HPDE6-E6E7 (cell line): ENCODE measurements at regions not wholly inside any gene's neighbourhood (a gene's known extent, or its start where the extent isn't known, plus 50 kb on each side); places are given as distances from the start of the nearest gene placed in this dataset.

Experiments used
- DNase-seq: peaks from one replicate; pipeline ENCODE4 v3.0.0; 2011; ENCODE audit warnings: missing footprints; ENCODE audit errors: extremely low spot score

DNA sequence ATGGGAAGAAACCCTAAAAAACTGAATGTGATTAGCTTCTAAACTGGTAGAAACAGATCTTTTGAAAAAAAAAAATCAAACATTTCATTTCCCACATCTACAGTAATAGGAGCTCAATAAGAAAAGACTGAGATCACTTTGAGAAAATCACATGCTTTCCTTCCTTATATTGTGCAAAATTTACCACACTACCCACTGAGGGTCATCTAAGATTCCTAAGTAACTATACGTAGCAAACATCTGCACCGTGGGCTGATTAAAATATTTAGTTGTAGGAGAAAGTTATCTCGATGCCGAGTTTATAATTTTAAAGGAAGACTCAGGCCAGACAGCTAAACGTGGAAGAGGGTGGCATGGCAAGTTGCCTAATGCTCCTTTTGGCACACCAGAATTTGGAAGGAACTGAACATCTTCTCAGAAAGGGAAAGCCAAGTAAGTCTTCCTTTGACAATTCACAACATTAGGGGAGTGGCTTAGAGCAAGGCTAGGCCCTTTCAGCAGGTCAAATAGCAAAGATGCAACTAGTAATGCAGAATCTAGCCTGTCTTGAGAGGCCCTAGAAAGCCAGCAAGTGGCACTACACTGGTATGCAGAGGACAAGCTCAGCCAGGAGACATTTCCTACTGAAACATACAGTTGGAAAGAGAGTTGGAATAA, 128.0 kb downstream of the TMA16 start:
- DNase-seq, result no peak

DNA sequence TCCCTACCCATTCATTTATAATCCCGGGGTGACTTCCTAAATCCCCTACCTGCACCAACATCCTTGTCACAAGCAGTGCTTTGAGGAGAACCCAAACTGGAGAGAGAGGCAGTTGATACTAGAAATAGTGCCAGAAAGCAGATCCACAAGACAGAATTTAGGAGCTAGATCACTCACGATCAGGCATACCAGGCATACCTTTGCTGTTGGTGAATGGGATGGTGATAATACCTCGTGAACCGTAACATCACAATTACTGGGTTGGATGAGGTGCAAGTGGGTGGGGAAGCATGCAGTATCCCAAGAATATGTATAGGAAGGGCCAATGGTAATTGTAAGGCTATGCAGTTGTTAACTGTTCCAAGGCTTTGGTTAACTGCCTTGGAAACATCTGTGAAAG, 129.3 kb downstream of the TMA16 start:
- DNase-seq, result no peak

DNA sequence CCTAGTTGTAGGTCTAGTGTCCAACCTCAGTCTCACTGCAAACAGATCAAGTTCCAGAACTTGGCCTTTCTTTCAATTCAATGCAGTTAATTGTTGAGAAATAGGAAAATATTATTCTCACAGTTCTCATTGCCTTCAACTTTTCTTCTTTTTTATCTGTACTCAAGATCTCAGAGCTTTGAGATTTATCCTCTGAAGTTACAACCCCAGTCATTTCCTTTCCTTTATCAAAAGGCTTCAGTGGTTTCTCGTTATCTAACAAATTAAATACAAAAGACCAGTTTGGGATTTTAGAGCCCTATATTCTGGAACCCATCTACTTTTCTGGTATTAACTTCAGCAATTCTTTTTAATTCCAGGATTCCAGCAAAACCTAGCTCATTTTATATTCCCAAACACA, 130.2 kb downstream of the TMA16 start:
- no peak for DNase-seq

DNA sequence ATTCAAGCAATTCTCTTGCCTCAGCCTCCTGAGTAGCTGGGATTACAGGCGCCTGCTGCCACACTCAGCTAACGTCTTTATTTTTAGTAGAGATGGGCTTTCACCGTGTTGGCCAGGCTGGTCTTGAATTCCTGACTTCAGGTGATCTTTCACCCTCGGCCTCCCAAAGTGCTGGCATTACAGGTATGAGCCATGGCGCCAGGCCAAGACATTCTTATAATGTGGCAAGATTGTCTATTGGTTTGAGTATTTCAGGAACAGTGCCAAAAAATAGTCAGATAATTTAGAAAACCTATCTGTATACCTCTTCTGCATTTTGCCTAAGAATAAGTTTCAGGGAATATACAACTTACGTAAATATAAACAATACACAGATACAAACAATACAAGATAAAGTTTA, 136.8 kb downstream of the TMA16 start:
- DNase-seq, result no peak

DNA sequence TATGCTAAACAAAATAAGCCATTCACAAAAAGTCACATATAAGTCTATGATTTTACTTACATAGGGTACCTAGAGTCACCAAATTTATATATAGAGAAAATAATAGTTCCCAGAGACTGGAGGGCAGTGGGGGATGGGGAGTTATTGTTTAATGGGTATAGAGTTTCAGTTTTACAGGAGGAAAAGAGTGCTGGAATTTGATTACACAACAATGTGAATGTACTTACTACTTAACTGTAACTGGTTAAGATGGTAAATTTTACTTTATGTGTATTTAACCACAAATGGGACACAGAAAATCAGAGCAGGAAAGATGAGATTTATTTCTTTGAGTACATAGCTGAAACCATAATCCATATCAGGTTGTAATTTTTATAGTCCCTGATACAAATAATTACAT, 144.4 kb downstream of the TMA16 start:
- DNase-seq, result no peak

DNA sequence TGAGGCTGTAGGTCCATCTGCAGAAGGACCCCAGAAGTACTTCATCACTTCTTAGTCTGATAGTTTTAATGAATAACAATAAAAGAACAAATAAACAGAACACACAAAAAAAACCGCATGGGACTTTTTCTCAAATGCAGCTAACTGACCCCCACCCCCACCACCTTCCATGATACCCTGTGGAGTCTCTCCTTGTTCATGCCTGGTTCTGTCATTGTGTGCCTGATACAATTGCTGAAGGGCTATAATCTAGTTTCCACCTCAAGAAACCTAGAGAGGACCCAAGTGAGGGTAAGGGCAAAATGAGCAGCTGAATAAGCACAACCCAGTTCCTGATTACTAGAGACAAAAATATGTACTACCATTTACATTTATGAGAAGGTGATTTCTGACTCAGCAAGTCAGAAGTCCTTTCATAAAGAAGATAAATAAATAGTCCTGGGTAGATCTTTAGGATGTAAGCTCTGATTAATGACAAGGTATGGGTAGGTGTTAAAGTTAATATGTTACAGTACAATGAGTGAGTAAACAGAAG, 155.1 kb downstream of the TMA16 start:
- DNase-seq, result peak; percentile 1

DNA sequence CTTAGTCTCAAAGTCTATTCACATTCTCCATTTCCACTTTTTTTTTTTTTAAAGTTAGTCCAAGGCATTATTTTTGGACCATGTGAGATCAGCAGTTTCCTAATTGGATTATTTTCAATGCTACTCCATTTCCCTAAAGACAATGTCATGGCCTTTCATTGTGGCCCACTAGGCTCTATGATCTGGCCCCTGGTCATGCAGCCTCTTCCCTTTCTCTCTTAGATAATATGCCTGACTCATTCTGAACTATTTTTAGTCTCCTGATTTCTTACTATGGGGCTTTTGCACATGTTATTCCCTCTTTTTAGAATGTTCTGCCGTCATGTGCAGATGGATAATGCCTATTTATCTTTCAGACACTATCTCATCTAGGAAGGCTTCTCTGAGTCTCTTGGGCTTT, 157.3 kb downstream of the TMA16 start:
- no peak for DNase-seq

DNA sequence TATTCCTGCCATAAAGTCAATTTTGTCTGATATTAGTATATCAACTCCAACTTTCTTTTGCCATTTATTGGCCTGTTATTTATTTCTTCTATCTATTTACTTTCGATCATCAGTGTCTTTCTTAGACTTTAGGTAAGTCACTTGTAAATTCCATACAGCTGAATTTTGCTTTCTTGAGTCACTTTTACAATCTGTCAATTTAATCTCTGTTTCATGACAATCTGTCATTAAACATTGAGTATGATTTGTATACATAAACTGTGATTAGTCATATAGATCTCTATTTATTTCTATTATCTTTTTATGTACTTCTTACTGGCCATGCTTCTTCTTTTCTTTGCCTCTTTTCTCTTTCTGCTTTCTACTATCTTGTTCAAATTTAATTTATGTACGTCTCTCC, 160.1 kb downstream of the TMA16 start:
- no peak for DNase-seq

DNA sequence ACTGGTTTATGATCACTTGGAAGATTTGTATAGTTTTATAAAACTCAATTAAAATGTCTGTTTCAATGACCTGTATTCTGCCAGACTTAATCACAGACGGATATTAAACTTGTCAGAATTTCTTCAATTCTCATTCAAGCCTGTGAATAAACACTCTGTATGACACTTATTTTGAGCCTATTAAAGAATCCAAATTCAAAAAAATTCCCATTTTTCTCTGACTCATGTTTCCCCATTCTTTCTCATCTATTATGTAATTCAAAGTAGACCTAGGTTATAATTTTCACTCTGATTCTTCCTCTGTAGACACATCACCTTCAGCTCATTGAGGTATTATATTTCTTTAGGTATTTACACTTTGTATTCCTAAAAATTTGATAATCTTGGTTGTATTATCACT, 166.1 kb downstream of the TMA16 start:
- DNase-seq, result no peak

DNA sequence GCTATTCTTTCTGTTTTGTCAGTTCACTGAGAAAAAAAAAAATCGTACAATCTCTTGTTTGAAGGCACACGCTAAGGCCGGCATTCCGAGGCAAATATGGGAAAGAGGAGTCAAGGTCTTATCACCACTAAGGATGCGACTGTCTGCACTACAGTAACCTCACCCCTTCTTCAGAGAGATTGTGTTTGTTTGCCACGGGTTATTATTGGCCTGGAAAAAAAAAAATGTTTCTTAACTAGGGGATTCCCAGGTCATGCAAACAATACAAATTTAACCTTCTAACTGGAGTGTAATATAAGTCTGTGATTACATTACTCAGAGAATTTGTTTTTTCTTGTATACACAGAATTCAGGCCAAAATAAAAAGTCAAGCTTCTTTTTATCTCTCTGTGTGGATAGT, 168.3 kb downstream of the TMA16 start:
- DNase-seq, result no peak

DNA sequence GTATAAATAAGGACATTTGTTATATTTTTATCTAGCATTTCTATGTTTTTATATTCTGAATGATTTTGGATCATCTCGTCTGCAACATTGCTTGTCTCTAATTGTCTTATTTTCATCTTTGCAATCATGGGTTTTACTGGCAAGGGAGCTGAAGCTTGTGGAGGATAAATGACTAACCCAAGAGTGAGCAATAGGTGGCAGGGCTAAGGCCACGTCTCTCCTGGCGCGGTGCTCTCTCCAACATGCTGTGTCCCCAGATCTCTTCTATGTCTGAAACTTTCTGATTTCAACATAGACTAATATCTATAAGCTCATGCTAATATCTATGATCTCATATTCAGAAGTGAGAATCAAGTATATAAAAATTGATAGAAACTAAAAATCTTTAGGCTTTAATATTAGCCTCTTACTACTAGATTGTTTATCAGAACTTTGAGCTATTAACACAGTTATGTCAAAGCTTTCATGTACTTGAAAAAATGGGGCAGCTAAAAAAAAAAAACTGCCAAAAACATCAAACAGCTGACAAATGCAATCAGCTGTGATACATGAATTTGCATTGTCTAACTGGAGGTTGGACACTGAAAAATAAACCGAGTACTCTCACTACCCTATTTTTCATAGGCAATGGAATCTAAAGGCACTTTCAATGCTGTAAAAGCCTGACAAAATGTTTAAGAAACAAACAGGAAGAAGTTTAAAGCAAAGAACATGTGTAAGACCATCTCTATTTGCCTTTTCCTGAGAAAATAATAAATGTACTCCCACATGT, 169.2 kb downstream of the TMA16 start:
- no peak for DNase-seq

DNA sequence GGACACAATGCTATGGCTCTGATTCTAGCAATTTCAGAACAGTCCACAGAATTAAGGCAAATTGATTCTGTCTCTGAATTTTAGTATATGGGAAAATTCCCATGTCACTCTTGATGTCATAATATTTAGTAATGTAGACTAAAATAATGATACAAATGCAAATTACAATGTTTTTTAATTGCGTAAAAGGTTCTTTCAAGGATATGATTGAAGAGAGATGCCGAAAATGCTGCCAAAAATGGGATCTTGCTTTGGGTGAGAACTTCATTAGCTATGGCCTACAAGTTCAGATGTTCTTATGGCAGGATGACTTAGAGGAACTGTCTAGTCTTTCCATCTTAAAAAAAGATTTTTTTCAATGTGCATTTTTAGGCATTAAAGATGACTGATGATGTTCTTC, 170.6 kb downstream of the TMA16 start:
- DNase-seq, result no peak

DNA sequence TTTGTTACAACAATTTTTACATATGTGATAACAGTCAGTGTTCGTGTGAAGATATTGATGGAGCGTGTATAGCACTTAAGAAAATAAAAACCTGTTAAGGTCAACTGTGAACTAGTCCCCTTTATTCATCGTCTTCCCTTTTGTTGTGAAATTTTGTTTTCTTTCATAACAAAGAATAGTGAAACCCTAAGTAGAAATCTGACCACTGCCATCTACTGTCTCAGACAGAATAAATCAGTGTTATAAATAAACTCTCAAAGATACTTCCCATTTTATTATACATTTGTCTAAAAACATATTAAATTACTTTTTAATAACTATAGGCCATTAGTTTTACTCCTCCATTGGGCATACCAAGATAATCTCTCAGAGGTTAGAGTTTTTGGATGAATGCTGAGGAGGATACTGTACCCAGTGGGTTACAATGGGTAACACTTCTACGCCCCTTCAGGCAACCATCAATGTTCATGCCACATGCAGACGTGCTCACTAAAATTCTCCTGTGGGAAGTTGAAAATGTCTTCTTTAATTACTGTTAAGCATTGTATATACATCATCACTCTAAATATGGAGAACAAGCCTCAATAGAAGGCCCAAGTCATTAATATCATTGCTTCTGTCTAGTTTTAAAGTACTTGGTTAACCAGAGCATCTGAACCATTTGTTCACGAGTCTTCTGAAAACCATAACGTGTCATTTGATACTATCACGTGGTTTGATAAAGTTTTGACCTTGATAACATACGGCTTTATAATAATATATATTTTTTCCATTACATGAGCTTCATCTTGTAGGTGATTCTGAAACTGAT, 171.2 kb downstream of the TMA16 start:
- no peak for DNase-seq

DNA sequence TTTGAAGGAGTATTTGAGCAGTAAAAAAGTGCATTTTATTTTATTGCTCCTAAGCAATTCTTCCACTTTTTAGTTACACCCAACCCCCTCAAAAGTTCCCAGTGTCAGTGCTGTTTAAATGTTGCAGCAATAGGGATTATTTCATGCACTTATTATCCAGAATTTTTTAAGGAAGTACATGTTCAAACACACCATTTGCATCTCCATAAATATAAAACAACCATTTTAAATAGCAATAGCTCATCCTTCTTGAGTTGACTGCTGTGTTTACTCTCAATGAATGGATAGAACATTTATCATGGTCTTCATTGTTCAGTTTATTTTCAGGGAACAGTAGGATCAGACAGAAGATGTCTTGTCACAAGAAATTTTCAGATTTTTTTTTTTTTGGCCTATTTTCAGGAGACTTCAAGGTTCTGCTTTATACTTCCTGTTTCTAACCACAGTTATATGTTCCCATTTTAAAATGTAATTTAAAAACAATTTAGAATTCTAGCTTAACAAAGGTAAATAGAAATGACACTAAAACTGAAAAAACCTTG, 171.9 kb downstream of the TMA16 start:
- DNase-seq, result no peak

DNA sequence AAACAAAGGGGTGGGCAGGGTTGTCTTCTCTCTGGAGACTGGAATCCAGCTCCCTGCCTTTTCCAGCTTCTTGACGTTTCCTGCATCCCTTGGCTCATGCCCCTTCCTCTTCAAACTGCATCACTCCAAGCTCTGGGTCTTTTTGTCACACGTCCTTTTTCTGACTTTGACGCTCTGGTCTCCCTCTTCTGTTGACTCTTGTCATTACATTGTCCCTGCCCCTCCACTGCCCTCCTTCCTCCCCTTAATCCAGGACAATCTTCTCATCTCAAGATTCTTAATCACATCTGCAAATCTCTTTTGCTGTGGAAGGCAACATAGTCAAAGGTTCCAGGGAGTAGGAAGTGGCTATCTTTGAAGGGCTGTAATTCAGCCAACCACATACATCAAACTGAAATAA, 178.3 kb downstream of the TMA16 start:
- no peak for DNase-seq

DNA sequence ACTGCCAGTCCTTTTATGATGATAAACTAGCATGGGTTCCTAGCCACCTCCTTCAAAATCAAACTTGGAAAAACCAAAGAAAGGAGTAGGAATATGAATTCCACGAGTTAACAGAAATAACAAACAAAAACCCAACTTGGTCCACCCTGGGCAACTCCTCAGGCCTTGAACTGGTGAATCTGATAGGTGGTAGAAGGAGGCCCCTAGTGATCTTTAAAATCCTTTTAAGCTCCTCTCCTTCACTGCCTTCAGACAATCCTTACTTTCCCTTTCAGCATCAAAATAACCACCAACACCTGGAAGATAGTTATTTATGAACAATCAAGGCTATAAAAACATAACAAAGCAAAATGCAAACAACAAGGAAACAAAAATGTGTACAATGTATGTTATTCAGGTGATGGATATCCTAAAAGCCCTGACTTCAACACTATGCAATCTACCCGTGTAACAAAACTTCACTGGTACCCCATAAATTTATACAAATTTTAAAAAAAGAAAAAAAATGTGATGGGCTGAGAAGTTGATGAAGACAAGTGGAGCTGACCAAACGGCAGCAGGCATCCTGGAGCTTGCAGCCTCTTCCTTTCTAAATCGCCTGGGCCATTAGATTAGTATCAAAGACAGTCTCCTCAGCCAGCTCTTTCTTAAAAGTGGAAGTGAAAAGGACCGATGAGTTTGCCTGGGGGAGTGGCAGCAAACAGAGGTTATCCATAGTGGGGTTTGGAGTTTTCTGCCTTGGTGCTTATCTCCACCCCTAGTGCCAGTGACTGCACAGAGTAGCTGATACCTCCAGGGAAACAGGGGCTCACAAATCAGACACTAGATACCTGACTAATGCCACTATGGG, 179.6 kb downstream of the TMA16 start:
- no peak for DNase-seq

DNA sequence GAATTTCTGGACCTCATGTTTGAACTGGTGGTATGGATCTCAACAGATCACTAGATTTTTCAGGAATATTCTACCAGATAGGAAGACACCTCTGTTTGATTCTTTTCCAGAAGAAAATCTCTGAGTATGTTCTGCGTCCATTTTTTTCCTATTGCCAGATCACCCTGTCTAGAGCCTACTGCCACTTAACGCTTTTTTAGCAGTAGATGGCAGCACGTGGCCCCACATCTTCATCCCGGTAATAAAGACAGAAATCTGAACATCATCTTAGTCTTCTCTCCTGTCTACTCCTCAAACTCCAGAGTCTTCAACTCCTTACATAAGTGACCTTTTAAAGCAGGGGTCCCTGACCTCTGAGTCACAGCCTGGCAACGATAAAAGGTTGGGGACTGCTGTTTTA, 184.7 kb downstream of the TMA16 start:
- peak; percentile 49 for DNase-seq

DNA sequence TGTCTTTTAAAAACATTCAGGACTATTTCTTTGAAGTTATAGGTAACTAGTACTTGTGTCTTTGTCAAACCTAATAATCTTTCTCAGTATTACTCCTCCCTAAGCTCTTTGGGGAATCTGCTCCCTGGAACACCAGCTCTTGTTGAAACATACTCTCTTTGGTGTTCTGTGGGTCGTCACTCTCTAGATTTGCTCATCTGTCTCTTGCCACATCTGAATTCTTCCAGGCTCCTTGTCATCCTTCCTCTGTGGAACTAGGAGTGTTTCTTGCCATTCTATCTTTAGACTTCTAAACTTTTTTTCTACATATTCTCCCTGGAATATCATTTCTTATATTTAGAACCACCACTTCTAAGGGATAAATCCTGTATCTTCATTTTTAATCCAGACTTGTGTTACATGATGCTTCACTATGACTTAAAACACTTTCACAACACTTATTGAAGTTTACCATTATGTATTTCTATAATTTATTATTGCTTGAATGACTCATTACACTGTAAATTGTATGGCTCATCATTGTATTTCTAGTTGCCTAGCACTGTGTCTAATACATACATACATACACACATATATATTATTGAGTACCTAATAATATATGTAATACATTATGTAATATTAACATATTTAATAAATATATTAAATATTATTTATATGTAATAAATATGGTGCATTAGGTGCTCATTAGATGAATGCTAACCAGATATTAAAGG, 186.1 kb downstream of the TMA16 start:
- DNase-seq, result no peak

DNA sequence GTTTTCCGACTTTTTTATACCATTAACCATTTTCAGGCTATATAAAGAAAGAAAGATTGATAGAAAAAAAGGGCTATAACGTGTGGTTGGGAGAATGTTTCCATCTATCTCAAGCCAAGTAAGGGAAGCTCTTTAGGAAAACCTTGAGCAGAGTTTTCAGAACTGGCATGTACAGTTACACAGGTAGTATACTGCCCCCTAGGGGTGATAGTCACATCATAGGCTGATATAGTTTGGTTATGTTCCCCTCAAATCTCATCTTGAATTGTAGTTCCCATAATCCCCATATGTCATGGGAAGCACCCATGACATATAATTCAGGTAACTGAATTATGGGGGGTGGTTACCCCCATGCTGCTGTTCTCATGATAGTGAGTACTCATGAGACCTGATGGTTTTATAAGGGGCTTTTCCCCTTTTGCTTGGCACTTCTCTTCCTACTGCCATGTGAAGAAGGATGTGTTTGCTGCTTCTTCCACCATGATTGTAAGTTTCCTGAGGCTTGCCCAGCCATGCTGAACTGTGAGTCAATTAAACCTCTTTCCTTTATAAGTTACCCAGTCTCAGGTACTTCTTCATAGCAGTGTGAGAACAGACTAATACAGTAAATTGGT, 186.8 kb downstream of the TMA16 start:
- no peak for DNase-seq

DNA sequence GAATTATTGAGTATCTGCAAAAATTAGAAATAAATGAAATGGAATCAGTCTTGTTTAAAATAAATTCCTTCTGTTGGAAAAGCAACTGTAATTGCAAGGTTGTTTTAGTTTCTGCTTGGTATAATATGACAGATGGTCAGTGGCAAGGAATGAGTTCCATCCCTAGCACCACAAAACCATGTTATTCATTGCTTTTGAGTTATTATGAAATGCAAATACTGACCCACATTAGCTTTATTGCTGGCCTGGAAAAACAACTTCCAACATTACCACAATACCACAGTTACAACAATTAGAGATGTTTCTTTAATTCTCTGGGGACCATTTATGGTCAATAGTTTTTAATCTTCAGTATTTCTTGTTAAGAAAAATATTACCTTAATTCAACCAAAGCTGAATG, 194.4 kb downstream of the TMA16 start:
- no peak for DNase-seq
